SK-N-MC (cell line): ENCODE measurements at regions not wholly inside any gene's neighbourhood (a gene's known extent, or its start where the extent isn't known, plus 50 kb on each side); places are given as distances from the start of the nearest gene placed in this dataset.

Experiments
- EZH2 ChIP-seq: fragments of 200-600 bp; sonication (generic); IDR thresholded peaks from one replicate; pipeline ENCODE4 v1.6.1; 2017; ENCODE audit warnings: antibody characterized with exemption
- FOXP2 ChIP-seq: optimal IDR thresholded peaks from 2 replicates; pipeline ENCODE3; 2011; ENCODE audit warnings: mild to moderate bottlenecking, moderate library complexity; ENCODE audit not compliant: insufficient read depth; ENCODE audit errors: extremely low read length, control extremely low read depth
- POLR2AphosphoS5 ChIP-seq: IDR thresholded peaks from 2 replicates; pipeline ENCODE4 v1.6.1; 2012; ENCODE audit warnings: mild to moderate bottlenecking, low read depth, low read length, borderline replicate concordance

DNA sequence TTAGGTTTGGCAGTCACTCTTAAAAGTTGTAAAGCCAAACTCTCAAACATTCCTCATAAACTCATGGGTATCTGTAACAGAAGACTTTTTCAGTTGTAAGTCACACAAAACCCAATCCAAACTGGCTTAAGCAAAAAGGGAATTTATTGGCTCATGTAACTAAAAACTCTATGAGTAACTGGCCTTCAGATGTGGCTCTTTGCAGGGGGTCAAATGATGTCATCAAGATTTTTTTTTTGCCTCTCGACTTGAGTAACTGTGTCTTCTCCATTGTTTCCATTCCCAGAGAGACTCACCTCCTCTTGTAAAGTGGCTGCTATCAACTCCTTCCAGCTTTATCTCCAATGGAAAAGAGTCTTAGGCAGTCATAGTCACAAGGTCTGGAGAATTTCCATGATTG, 645.0 kb downstream of the DHX35 start:
- TF ChIP-seq EZH2 = no peak
- TF ChIP-seq POLR2AphosphoS5 = no peak
- no peak for TF ChIP-seq FOXP2
